Lower leg skin (tissue), 3 donors: ENCODE measurements at regions not wholly inside any gene's neighbourhood (a gene's known extent, or its start where the extent isn't known, plus 50 kb on each side); places are given as distances from the start of the nearest gene placed in this dataset.

Source experiments
- POLR2A ChIP-seq, 2 donors: fragments of 450-650 bp; IDR thresholded peaks; one replicate each; pipeline ENCODE4 v1.6.1; 2016 to 2017; ENCODE audit warnings: antibody characterized with exemption in 2 of 2, mild to moderate bottlenecking in 1 of 2, moderate library complexity in 1 of 2
- TF ChIP-seq, protein P1 (sequence below), 3 donors: fragments of 450-650 bp; IDR thresholded peaks; one replicate each; pipeline ENCODE4 v1.5.1; 2016; ENCODE audit warnings: antibody characterized with exemption in 3 of 3, mild to moderate bottlenecking in 3 of 3, moderate library complexity in 2 of 3

DNA sequence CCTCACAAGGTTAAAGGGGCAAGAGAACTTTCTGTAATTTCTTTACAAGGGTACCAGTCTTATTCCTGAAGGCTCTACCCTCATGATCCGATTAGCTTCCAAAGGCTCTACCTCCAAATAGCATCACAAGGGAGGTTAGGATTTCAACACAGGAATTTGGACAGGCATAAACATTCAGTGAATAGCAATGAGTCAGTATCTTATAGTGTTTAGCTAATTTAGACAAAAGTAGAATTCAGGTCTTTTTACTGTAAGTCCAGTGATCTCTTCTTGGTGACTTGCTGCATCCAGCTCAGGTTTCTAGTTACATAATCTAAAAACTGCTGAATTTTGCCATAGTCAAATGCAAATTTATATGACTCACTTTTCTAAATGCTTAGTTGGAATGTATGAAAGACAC, 1995.6 kb upstream of the RAG2 start:
- TF ChIP-seq, protein P1, sequence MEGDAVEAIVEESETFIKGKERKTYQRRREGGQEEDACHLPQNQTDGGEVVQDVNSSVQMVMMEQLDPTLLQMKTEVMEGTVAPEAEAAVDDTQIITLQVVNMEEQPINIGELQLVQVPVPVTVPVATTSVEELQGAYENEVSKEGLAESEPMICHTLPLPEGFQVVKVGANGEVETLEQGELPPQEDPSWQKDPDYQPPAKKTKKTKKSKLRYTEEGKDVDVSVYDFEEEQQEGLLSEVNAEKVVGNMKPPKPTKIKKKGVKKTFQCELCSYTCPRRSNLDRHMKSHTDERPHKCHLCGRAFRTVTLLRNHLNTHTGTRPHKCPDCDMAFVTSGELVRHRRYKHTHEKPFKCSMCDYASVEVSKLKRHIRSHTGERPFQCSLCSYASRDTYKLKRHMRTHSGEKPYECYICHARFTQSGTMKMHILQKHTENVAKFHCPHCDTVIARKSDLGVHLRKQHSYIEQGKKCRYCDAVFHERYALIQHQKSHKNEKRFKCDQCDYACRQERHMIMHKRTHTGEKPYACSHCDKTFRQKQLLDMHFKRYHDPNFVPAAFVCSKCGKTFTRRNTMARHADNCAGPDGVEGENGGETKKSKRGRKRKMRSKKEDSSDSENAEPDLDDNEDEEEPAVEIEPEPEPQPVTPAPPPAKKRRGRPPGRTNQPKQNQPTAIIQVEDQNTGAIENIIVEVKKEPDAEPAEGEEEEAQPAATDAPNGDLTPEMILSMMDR (IDR thresholded peaks at IDR 0.05): no peak
- no peak for TF ChIP-seq POLR2A (IDR thresholded peaks at IDR 0.05)
